Esophagus squamous epithelium (tissue), 5 donors: ENCODE measurements at regions not wholly inside any gene's neighbourhood (a gene's known extent, or its start where the extent isn't known, plus 50 kb on each side); places are given as distances from the start of the nearest gene placed in this dataset.

Experiments used
- DNase-seq: peaks from one replicate; lab custom pipeline; 2025; lab: John Stamatoyannopoulos, UW
- H3K27ac ChIP-seq, 4 donors: fragments of 200-600 bp; sonication (generic); one replicate each; pipeline ENCODE4 v1.5.1; 2016 to 2019; ENCODE audit warnings: mild to moderate bottlenecking in 1 of 4
- H3K27me3 ChIP-seq, 4 donors: fragments of 200-600 bp; sonication (generic); 1 replicate in 3 of 4; 2 replicates in 1 of 4; pipeline versions ENCODE4 v1.5.1 to v1.6.0; 2017 to 2021; ENCODE audit warnings: antibody characterized with exemption in 1 of 4
- H3K36me3 ChIP-seq, 3 donors: fragments of 200-600 bp; sonication (generic); one replicate each; pipeline ENCODE4 v1.5.1; 2016 to 2019
- H3K4me1 ChIP-seq, 3 donors: fragments of 200-600 bp; sonication (generic); one replicate each; pipeline ENCODE4 v1.5.1; 2017 to 2019
- H3K4me3 ChIP-seq, 4 donors: fragments of 200-600 bp; sonication (generic); 1 replicate in 3 of 4; 2 replicates in 1 of 4; pipeline ENCODE4 v1.5.1; 2016 to 2019; ENCODE audit warnings: mild to moderate bottlenecking in 2 of 4, moderate library complexity in 1 of 4
- H3K9me3 ChIP-seq, 3 donors: fragments of 200-600 bp; sonication (generic); one replicate each; pipeline ENCODE4 v1.5.1; 2016 to 2019
- CTCF ChIP-seq, 6 experiments: fragments of 450-650 bp in 4 of 6; fragments of 200-600 bp in 2 of 6; sonication (generic) in 2 of 6; IDR thresholded peaks; one replicate each; pipeline ENCODE4 v1.5.1; 2016 to 2019; ENCODE audit warnings: antibody characterized with exemption in 6 of 6, mild to moderate bottlenecking in 4 of 6, moderate library complexity in 4 of 6
- POLR2A ChIP-seq, 4 donors: fragments of 450-650 bp; IDR thresholded peaks; one replicate each; pipeline ENCODE4 v1.6.1; 2017; ENCODE audit warnings: antibody characterized with exemption in 4 of 4, mild to moderate bottlenecking in 4 of 4, moderate library complexity in 3 of 4
- WGBS, 2 donors: methylation state at CpG; one replicate each; pipeline ENCODE4 v1.1.5; 2018; 5-methylcytosine and 5-hydroxymethylcytosine counted together
- intact Hi-C: fragments of 100-400 bp; cut with DNase I; formaldehyde crosslinking; loops from one replicate; pipeline ENCODE4 v1.15.0; 2022
- small RNA-seq, 4 donors: library from RNA; depleted of rRNA; stranded (forward); fragments of <200 nt; gene quantifications; one replicate each; pipeline ENCODE3, GENCODE V24; 2016
- donor health status: DM: yes; HTN: yes; CAD: no.

GRCh38 chr1:116320874-116321273, 52.2 kb upstream of the ATP1A1 start:
- WGBS, 2 donors, result 59 to 65% methylated on average over 2 of the region's 2 CpGs
- no peaks in the 10 kb centered on the region for H3K27me3 ChIP-seq
- no peaks in the 10 kb centered on the region for H3K9me3 ChIP-seq
- H3K27ac ChIP-seq, result no peak overlapping the region
- H3K4me1 ChIP-seq, result peaks cover 0 to 12% (median 0%) of the 10 kb centered on the region in 3 donors
- no peak for TF ChIP-seq CTCF (IDR thresholded peaks at IDR 0.05)
- TF ChIP-seq POLR2A (IDR thresholded peaks at IDR 0.05), result no peak
- no peaks in the 10 kb centered on the region for H3K36me3 ChIP-seq
- intact Hi-C loops, result no loop called here
- DNase-seq, result no peak
- no peak overlapping the region for H3K4me3 ChIP-seq

GRCh38 chr1:116321766-116322175, 51.3 kb upstream of the ATP1A1 start:
- intact Hi-C loops, result no loop called here
- Histone ChIP-seq H3K4me3 (no peak overlapping the region), H3K4me1 (peaks cover 0 to 21% (median 0%) of the 10 kb centered on the region in 3 donors), H3K36me3 (no peaks in the 10 kb centered on the region), H3K27ac (no peak overlapping the region), H3K9me3 (no peaks in the 10 kb centered on the region), H3K27me3 (no peaks in the 10 kb centered on the region)
- WGBS, 2 donors, result 72 to 83% methylated on average over 4 to 5 of the region's 5 CpGs
- DNase-seq, result no peak
- TF ChIP-seq CTCF (IDR thresholded peaks at IDR 0.05) (no peak), POLR2A (IDR thresholded peaks at IDR 0.05) (no peak)

GRCh38 chr1:116322752-116323405, 50.2 kb upstream of the ATP1A1 start:
- H3K4me1 ChIP-seq, result peaks cover 0 to 22% (median 0%) of the 10 kb centered on the region in 3 donors

More at GRCh38 chr1:116322752-116323405, 50.2 kb upstream of the ATP1A1 start:
- Histone ChIP-seq H3K27me3 (no peaks in the 10 kb centered on the region), H3K36me3 (no peaks in the 10 kb centered on the region), H3K4me3 (no peak overlapping the region), H3K27ac (no peak overlapping the region), H3K9me3 (no peaks in the 10 kb centered on the region)
- intact Hi-C loops, result no loop called here
- no peak for DNase-seq
- no peak for TF ChIP-seq POLR2A (IDR thresholded peaks at IDR 0.05)
- TF ChIP-seq CTCF (IDR thresholded peaks at IDR 0.05), result no peak
- 85 to 90% methylated on average over 3 of the region's 3 CpGs for WGBS, 2 donors

Small RNA genes in the stretch of these regions (small RNA-seq; reads per million reads assigned to genes)
- 0 reads per million in 4 donors for gene RF00012
